ENCODE measurements at regions not wholly inside any gene's neighbourhood (a gene's known extent, or its start where the extent isn't known, plus 50 kb on each side); places are given as distances from the start of the nearest gene placed in this dataset.

- TF ChIP-seq CTCF (conservative IDR thresholded peaks at IDR 0.05 in 1 of 2, IDR thresholded peaks at IDR 0.05 in 1 of 2; ENCODE audit: extremely low read depth in 1 of 2, insufficient read depth in 1 of 2, low read depth in 1 of 2, low read length in 2 of 2) (peak; percentile 72 to 83), EZH2 (IDR thresholded peaks at IDR 0.05; ENCODE audit: borderline replicate concordance, low read length) (no peak)
Measured at GRCh38 chr6:27687154-27688013, 214.5 kb upstream of the ZNF184 start.
